GM21423 (cell line): ENCODE measurements at regions not wholly inside any gene's neighbourhood (a gene's known extent, or its start where the extent isn't known, plus 50 kb on each side); places are given as distances from the start of the nearest gene placed in this dataset.

ENCODE experiments used
- ATAC-seq: cut with Tn5 transposase; IDR thresholded peaks from one replicate; pipeline ENCODE4 v1.9.1; 2021; ENCODE audit warnings: mild to moderate bottlenecking, moderate library complexity; ENCODE audit not compliant: unreplicated experiment

DNA sequence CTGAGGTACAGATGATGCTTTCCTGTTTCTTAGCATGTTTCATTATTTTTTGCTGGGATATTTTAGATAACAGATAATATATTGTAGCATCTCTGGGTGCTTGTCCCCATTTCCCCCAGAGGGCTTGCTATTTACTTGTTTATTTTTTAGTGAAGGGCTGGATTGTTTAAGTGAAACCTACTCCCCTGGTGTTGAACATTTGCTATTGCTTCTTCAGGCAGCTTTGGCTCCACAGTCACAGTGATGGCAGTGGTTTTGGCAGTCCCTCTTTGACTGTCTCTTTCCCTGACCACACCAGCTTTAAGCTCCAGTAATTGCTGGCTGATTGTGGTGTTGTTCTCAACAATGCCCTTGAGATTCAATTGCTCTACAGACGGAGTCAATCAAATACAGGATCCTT lies 128.9 kb downstream of the KLF13 start:
- ATAC-seq = no peak

- ATAC-seq = no peak
Observed at GRCh38 chr15:31456354-31457060, 129.9 kb downstream of the KLF13 start.

- ATAC-seq = no peak
Observed at GRCh38 chr15:31457161-31457560, 130.5 kb downstream of the KLF13 start.

- no peak for ATAC-seq
Observed at GRCh38 chr15:31457631-31458526, 131.2 kb downstream of the KLF13 start.

- peak; percentile 91 for ATAC-seq
Observed at GRCh38 chr15:31458596-31459399, 132.2 kb downstream of the KLF13 start.

- ATAC-seq = no peak
Observed at GRCh38 chr15:31459400-31459748, 132.7 kb downstream of the KLF13 start.

DNA sequence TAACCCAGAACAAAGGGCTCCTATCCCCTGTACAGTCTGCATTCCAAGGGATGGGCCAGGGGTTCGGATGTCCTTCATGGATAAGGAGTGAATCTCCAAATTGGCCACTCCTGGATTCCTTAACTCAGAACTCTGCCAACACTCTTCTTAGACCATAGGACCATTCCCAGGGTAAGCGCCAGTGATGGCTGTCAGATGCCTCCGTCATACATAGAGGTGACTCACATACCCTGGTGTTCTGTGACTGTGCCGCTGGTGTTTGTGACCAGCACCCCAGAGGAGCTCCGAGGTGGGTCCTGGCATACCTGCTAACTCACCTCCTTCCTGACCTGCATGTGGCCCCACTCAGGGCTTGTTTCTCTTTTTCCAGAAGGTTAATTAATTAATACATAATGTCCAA lies 134.7 kb downstream of the KLF13 start:
- no peak for ATAC-seq

DNA sequence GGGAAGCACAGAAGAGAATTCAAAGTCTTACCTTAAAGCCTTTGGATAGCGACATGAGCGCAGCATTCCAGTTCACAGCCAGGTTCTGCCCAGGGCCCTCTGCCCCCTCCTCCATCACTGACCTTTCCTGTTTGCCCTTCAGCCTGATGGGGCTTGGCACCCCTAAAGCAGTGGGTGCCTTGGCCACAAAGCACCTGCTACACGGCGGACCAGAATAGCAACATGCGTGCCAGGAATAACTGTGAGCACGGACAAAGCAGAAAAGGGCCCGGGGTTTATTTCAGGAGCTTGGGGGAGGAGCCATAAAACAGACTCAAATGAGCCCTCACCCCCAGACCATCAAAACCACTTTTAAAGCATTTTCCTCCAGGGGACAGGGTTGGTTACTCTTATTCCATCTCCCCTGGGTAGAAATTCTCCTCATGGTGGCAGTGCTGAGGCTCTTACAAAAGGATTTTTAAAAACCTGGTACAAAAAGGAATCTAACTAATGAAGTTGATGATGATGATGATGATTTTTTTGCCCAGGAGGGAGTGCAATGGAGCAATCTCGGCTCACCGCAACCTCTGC lies 135.4 kb downstream of the KLF13 start:
- no peak for ATAC-seq

DNA sequence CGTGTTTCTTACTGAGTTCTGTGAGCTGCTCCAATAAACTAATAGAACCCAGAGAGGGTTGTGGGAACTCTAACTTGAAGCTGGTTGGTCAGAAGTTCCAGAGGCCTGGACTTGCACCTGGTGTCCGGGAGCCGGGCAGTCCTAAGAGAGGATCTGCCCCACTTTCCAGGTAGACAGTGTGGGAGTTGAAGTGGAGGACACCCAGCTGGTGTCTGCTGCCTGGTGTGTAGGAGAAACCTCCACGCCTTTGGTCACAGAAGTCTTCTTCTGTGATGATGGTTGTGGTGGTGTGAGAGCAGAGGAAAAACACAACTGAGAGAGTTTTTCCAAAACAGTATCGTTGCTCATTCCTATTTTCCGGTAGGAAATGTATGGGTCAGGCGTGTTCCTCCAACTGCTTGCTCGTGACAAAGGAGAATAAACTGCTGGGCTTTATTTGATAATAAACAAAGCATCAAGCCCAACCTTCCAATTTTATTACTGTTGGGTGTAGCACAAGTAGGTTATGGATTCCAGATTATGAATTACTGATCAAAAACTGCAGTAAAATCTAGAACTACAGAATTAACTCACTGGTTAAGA lies 137.0 kb downstream of the KLF13 start:
- ATAC-seq = no peak

- no peak for ATAC-seq
Observed at GRCh38 chr15:31464216-31465082, 137.8 kb downstream of the KLF13 start.

GRCh38 chr15:31465083-31465955 lies 138.7 kb downstream of the KLF13 start:
- no peak for ATAC-seq

DNA sequence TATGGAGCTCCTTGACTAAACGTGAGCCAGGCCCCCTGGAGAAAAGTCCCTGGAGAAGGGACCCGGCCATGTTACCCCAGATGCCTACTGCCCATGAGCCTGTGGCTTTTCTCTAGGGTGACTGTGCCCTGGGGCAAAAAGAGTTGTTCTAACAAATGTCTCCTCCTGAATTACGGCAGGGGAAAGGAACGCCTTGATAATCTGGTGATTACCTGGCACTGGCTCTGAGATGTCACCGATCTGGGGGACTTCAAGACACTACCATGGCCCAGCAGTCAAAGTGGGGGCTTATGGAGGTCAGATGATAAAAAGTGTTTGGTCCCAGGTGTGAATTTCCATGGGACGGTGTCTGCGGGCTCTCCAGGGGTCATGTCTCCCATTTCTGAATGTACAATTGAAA lies 140.7 kb downstream of the KLF13 start:
- ATAC-seq = no peak

DNA sequence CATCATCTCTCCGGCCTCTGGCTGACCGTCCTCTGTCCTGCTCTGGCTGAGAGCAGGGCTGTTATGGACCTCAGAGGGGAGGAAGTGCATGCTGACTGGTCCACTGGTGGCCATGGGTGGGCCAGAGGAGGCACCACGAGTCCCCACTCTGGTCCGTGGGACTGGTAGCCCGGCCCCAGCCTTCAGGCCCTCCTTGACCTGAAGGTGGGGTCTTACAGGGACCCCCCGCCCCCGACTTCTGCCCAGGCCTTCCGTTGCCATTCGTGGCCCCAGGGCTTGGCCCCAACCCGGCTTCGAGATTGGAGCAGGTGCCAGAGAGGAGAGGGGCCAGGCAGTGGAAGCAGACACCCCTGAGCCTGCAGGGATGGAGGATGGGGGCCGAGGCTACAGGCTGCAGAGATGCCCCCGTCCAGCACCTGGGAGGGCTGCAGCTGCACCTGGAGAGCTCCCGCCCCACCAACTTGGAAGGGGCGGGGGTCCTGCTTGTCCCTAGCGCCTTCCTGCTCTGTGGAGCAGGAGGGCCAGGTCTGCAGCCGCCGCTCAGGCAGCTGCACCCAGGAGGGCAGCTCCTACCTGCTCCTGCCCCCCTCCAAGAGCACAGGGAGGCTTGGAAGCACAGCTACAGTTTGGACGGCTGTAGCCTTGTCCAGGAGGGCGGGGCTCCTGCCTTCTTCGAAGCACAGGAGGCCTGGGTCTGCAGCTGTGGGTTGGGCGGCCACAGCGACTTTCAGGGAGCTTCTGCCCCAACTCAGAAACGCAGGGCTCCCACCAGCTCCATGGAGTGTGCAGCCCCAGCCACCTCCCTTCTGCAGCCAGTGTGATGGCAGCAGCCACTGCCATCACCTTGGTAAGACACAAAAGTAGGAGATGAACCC lies 142.5 kb downstream of the KLF13 start:
- no peak for ATAC-seq

- no peak for ATAC-seq
Observed at GRCh38 chr15:31469786-31470525, 143.3 kb downstream of the KLF13 start.

GRCh38 chr15:31470756-31471155 lies 144.1 kb downstream of the KLF13 start:
- ATAC-seq = no peak

DNA sequence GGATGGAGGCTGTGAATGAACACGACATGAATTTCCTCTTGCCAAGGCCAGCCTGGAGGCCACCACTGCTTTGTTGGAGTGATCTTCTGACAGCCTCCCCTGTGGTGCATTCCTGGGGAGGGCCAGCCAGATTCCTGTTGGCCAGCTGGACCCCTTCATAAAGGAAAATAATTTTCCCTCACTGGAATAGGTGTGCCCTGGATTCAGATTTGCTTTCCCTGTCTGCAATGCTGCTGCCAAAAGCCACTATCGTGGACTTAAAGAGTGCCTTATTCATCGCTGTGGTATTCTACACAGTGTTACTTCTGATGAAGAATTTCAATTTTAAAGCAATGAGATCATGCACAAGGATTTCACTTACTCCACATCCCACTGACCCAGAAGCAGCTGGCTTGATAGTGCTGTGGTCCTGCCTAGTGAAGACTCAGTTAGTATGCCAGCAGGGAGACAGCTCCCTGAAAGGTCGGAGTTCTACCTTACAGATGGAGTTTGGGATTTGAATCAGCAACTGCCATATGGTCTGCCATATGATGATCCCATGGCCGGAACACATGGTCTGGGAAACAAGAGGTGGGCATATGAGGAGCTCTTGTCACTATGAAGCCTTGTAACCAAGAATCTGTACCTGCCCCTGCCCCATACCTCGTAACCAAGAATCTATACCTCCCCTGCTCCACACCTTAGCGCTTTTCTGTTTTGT lies 145.2 kb downstream of the KLF13 start:
- no peak for ATAC-seq
